ENCODE measurements at regions not wholly inside any gene's neighbourhood (a gene's known extent, or its start where the extent isn't known, plus 50 kb on each side); places are given as distances from the start of the nearest gene placed in this dataset.

DNA sequence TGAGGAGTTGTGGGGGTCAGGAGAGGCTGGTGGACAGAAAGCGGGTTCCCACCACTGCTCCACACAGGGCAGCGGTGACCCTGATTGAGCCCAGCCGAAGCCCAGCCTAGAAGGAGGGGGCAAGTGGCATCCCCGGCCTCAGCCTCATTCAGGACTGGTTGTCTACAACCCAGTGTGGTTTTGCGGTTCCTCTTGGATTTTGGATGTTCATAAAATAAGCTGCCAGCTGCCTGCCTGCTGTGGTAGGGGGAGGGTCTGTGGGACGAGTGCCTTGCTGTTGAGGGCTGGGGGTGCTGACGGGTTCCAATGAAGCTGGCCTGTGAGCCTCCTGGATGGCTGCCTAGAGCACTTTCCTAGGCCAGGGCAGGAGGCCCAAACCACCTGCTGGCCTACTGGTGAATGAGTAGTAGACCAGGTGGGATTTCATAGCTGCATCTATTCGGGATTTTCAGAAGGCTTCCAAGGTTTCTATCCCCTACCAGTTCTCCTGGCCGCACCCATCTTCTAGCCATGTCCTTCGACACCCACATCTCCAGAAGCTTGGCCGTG lies 102.4 kb downstream of the NDFIP1 start:
- Mint-ChIP-seq H3K4me1 (no peaks in the 10 kb centered on the region), H3K27me3 (peaks cover 7% of the 10 kb centered on the region), H3K4me3 (no peak overlapping the region), H3K27ac (no peak overlapping the region), H3K9me3 (ENCODE audit: insufficient read depth) (no peaks in the 10 kb centered on the region)
- Histone ChIP-seq H3K9me3 (ENCODE audit: control extremely low read depth in 1 of 3, control insufficient read depth in 2 of 3, insufficient read depth in 1 of 3, low read length in 2 of 3) (no peaks in the 10 kb centered on the region), H4K20me1 (ENCODE audit: control insufficient read depth, insufficient read depth, low read length, poor library complexity, severe bottlenecking) (no peaks in the 10 kb centered on the region), H3K79me2 (ENCODE audit: control insufficient read depth, insufficient read depth, low read length) (no peaks in the 10 kb centered on the region), H3K27me3 (replicated peaks in 1 of 4; ENCODE audit: control extremely low read depth in 1 of 4, control insufficient read depth in 3 of 4, insufficient read depth in 4 of 4, low read length in 3 of 4) (peaks cover 0 to 2% (median 0%) of the 10 kb centered on the region in 4 experiments), H3K27ac (ENCODE audit: low read length in 2 of 2) (no peak overlapping the region), H3K4me1 (ENCODE audit: control insufficient read depth in 2 of 2, insufficient read depth in 2 of 2, low read length in 2 of 2) (no peaks in the 10 kb centered on the region), H3K4me2 (replicated peaks; ENCODE audit: low read depth, low read length, poor library complexity, severe bottlenecking) (no peak overlapping the region), H3K36me3 (replicated peaks in 1 of 2; ENCODE audit: control extremely low read depth in 1 of 2, control insufficient read depth in 1 of 2, extremely low read depth in 1 of 2, insufficient read depth in 2 of 2, low read length in 1 of 2) (no peaks in the 10 kb centered on the region), H3K9ac (ENCODE audit: low read length) (no peak overlapping the region), H2AFZ (ENCODE audit: insufficient read depth, low read depth, low read length, poor library complexity, severe bottlenecking) (no peak overlapping the region), H3K4me3 (ENCODE audit: control extremely low read depth in 1 of 5, extremely low read depth in 1 of 5, insufficient read depth in 1 of 5, low read depth in 2 of 5, low read length in 4 of 5) (no peak overlapping the region)
- intact Hi-C loops (cut with micrococcal nuclease), result no loop called here
- ChIA-PET POLR2A (no interaction called here), CTCF (no interaction called here)
- DNase-seq (no peak), ATAC-seq (ENCODE audit: low read depth) (no peak)
- 84% methylated on average over 11 of the region's 11 CpGs for WGBS (ENCODE audit: insufficient coverage)
- TF ChIP-seq, protein P1, sequence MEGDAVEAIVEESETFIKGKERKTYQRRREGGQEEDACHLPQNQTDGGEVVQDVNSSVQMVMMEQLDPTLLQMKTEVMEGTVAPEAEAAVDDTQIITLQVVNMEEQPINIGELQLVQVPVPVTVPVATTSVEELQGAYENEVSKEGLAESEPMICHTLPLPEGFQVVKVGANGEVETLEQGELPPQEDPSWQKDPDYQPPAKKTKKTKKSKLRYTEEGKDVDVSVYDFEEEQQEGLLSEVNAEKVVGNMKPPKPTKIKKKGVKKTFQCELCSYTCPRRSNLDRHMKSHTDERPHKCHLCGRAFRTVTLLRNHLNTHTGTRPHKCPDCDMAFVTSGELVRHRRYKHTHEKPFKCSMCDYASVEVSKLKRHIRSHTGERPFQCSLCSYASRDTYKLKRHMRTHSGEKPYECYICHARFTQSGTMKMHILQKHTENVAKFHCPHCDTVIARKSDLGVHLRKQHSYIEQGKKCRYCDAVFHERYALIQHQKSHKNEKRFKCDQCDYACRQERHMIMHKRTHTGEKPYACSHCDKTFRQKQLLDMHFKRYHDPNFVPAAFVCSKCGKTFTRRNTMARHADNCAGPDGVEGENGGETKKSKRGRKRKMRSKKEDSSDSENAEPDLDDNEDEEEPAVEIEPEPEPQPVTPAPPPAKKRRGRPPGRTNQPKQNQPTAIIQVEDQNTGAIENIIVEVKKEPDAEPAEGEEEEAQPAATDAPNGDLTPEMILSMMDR (IDR thresholded peaks at IDR 0.05), result no peak
- no peak for TF ChIP-seq EZH2 (IDR thresholded peaks at IDR 0.05; ENCODE audit: borderline replicate concordance, insufficient read depth, low read depth, low read length, poor library complexity, severe bottlenecking)

DNA sequence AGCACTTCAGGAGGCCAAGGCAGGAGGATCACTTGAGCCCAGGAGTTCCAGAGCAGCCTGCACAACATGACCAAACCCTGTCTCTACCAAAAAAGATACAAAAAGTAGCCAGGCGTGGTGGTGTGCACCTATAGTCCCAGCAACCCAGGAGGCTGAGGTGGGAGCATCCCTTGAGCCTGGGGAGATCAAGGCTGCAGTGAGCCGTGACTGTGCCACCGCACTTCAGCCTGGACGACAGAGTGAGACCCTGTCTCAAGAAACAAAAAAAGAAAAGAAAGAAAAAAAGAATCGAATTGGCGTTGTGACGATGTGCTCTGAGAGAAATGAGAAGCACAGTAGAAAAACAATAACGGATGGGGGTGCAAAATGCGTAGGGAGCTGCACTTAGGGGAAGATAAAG lies 101.4 kb downstream of the NDFIP1 start:
- intact Hi-C loops (cut with micrococcal nuclease), result no loop called here
- TF ChIP-seq, protein P1 (IDR thresholded peaks at IDR 0.05), result no peak
- no peak for TF ChIP-seq EZH2 (IDR thresholded peaks at IDR 0.05; ENCODE audit: borderline replicate concordance, insufficient read depth, low read depth, low read length, poor library complexity, severe bottlenecking)
- 95% methylated on average over 8 of the region's 9 CpGs for WGBS (ENCODE audit: insufficient coverage)

More for the DNA sequence above, 101.4 kb downstream of the NDFIP1 start:
- H2AFZ ChIP-seq (ENCODE audit: insufficient read depth, low read depth, low read length, poor library complexity, severe bottlenecking), result no peak overlapping the region
- Mint-ChIP-seq H3K27me3 (peaks cover 7% of the 10 kb centered on the region), H3K9me3 (ENCODE audit: insufficient read depth) (no peaks in the 10 kb centered on the region), H3K4me1 (no peaks in the 10 kb centered on the region), H3K4me3 (no peak overlapping the region), H3K27ac (no peak overlapping the region)
- no peak overlapping the region for H3K4me3 ChIP-seq (ENCODE audit: control extremely low read depth in 1 of 5, extremely low read depth in 1 of 5, insufficient read depth in 1 of 5, low read depth in 2 of 5, low read length in 4 of 5)
- no peak overlapping the region for H3K9ac ChIP-seq (ENCODE audit: low read length)
- DNase-seq (no peak), ATAC-seq (ENCODE audit: low read depth) (no peak)
- H3K4me1 ChIP-seq (ENCODE audit: control insufficient read depth in 2 of 2, insufficient read depth in 2 of 2, low read length in 2 of 2), result no peaks in the 10 kb centered on the region
- no peaks in the 10 kb centered on the region for H3K36me3 ChIP-seq (replicated peaks in 1 of 2; ENCODE audit: control extremely low read depth in 1 of 2, control insufficient read depth in 1 of 2, extremely low read depth in 1 of 2, insufficient read depth in 2 of 2, low read length in 1 of 2)
- peaks cover 0 to 2% (median 0%) of the 10 kb centered on the region in 4 experiments for H3K27me3 ChIP-seq (replicated peaks in 1 of 4; ENCODE audit: control extremely low read depth in 1 of 4, control insufficient read depth in 3 of 4, insufficient read depth in 4 of 4, low read length in 3 of 4)
- no peak overlapping the region for H3K27ac ChIP-seq (ENCODE audit: low read length in 2 of 2)
- POLR2A ChIA-PET, result no interaction called here
- H3K9me3 ChIP-seq (ENCODE audit: control extremely low read depth in 1 of 3, control insufficient read depth in 2 of 3, insufficient read depth in 1 of 3, low read length in 2 of 3), result no peaks in the 10 kb centered on the region
- no peaks in the 10 kb centered on the region for H4K20me1 ChIP-seq (ENCODE audit: control insufficient read depth, insufficient read depth, low read length, poor library complexity, severe bottlenecking)
- no peak overlapping the region for H3K4me2 ChIP-seq (replicated peaks; ENCODE audit: low read depth, low read length, poor library complexity, severe bottlenecking)
- CTCF ChIA-PET, result no interaction called here
- no peaks in the 10 kb centered on the region for H3K79me2 ChIP-seq (ENCODE audit: control insufficient read depth, insufficient read depth, low read length)

Measured in B cell (primary cell).